ENCODE measurements at regions not wholly inside any gene's neighbourhood (a gene's known extent, or its start where the extent isn't known, plus 50 kb on each side); places are given as distances from the start of the nearest gene placed in this dataset.
A peak's percentile ranks its signal among the peaks of the same experiment; 100 is the strongest.

DNA sequence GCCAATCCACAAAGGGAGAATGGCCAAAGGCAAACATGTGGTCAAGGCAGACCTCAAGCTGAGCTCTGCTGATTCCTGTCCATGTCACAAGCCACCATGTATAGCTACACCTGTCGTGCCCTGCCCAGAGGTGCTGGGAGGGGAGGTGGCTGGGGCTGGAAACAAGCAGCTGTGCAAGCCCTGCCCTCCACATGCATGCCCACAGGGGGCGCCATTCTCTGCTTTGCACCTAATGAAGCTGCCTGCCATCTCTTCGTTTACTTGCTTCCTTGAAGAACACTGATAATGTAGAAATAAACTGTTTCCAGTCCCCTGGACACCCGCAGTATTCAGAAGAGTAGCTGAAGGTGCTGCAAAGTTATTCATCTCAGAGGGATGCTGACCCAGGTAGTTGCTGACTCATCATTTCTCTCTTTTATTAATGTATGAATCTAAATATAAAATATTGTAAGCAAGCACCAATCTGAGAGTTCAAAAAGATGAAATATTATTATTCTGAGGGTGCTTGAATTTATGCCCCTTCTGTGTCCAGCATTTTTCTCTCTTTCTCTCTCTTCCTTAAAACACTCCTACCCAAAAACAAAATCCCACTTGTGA, 278.6 kb downstream of the ADGRA3 start:
- H3K4me1 ChIP-seq = peaks cover 24% of the 10 kb centered on the region
- no peak overlapping the region for H3K4me2 ChIP-seq
- no peak overlapping the region for H3K9ac ChIP-seq
- Mint-ChIP-seq H3K36me3 (no peaks in the 10 kb centered on the region), H3K9me3 (peaks cover 4% of the 10 kb centered on the region), H3K27me3 (ENCODE audit: insufficient read depth, low read depth) (peaks cover 2% of the 10 kb centered on the region), H3K27ac (no peak overlapping the region), H3K4me3 (no peak overlapping the region), H3K4me1 (peaks cover 10% of the 10 kb centered on the region)
- no peaks in the 10 kb centered on the region for H4K20me1 ChIP-seq (ENCODE audit: low read depth)
- H3F3A ChIP-seq (ENCODE audit: low read depth) = peaks cover 9% of the 10 kb centered on the region
- H3K4me3 ChIP-seq = no peak overlapping the region
- H3K9me3 ChIP-seq (ENCODE audit: low read depth) = no peaks in the 10 kb centered on the region
- no peaks in the 10 kb centered on the region for H3K36me3 ChIP-seq
- H3K79me2 ChIP-seq (ENCODE audit: low read depth) = no peaks in the 10 kb centered on the region
- no peaks in the 10 kb centered on the region for H3K27me3 ChIP-seq
- no peak overlapping the region for H2AFZ ChIP-seq (replicated peaks)
- peak; percentile 76 for DNase-seq (ENCODE audit: low spot score)
- H3K27ac ChIP-seq = no peak overlapping the region
- TF ChIP-seq EZH2phosphoT487 (IDR thresholded peaks at IDR 0.05) = no peak
- TF ChIP-seq, protein P1, sequence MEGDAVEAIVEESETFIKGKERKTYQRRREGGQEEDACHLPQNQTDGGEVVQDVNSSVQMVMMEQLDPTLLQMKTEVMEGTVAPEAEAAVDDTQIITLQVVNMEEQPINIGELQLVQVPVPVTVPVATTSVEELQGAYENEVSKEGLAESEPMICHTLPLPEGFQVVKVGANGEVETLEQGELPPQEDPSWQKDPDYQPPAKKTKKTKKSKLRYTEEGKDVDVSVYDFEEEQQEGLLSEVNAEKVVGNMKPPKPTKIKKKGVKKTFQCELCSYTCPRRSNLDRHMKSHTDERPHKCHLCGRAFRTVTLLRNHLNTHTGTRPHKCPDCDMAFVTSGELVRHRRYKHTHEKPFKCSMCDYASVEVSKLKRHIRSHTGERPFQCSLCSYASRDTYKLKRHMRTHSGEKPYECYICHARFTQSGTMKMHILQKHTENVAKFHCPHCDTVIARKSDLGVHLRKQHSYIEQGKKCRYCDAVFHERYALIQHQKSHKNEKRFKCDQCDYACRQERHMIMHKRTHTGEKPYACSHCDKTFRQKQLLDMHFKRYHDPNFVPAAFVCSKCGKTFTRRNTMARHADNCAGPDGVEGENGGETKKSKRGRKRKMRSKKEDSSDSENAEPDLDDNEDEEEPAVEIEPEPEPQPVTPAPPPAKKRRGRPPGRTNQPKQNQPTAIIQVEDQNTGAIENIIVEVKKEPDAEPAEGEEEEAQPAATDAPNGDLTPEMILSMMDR (IDR thresholded peaks at IDR 0.05) = peak; percentile 81

DNA sequence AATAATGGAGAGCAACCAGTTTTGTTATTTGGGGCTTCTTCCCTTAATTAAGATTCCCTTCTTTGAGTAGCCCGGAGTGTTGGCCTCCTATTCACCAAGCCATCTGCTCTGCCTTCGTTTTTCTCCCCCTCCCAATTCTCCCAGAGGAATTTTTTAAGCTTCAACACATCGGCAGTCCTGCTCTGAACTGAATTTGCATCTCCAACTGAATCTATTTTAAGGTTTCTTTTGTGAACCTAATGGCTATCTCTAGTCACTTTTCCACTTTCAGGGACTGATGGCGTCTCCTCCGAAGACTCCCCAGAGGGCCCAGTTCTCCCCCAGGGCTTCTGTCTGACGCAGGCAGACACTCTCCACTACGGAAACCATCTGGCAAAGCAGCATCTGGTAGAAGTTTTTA, 280.2 kb downstream of the ADGRA3 start:
- Histone ChIP-seq H3K27me3 (no peaks in the 10 kb centered on the region), H3K79me2 (ENCODE audit: low read depth) (no peaks in the 10 kb centered on the region), H3K9me3 (ENCODE audit: low read depth) (no peaks in the 10 kb centered on the region), H3F3A (ENCODE audit: low read depth) (peaks cover 9% of the 10 kb centered on the region), H3K4me3 (no peak overlapping the region), H3K4me2 (no peak overlapping the region), H3K4me1 (peaks cover 24% of the 10 kb centered on the region), H3K27ac (no peak overlapping the region), H4K20me1 (ENCODE audit: low read depth) (no peaks in the 10 kb centered on the region), H2AFZ (replicated peaks) (peak overlapping the region; percentile 35), H3K9ac (no peak overlapping the region), H3K36me3 (no peaks in the 10 kb centered on the region)
- Mint-ChIP-seq H3K27ac (no peak overlapping the region), H3K4me3 (no peak overlapping the region), H3K36me3 (no peaks in the 10 kb centered on the region), H3K27me3 (ENCODE audit: insufficient read depth, low read depth) (peaks cover 2% of the 10 kb centered on the region), H3K4me1 (peaks cover 10% of the 10 kb centered on the region), H3K9me3 (peaks cover 4% of the 10 kb centered on the region)
- peak; percentile 11 for DNase-seq (ENCODE audit: low spot score)
- TF ChIP-seq, protein P1 (IDR thresholded peaks at IDR 0.05) = no peak
- no peak for TF ChIP-seq EZH2 (IDR thresholded peaks at IDR 0.05)

DNA sequence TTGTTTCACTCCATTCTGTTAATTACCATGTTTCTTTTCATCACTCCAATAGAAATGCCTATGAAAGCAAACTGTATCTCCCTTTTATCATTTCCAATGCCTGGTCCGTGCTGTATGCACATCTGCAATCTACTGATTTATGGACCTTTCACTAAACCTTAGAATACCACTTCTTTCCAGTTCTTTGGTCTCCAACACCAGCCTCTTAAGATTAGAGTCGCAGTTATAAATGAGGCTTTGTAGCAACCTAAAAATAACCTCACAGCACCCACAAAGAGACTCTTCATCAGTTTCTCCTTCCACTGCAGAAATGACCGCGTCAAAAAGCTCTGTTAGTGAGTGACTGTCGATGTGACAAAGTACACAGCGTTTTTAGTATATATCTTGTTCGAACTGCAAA, 282.6 kb downstream of the ADGRA3 start:
- peaks cover 2% of the 10 kb centered on the region for H3K9me3 Mint-ChIP-seq
- no peak for DNase-seq (ENCODE audit: low spot score)
- H3K4me1 ChIP-seq = peaks cover 19% of the 10 kb centered on the region
- no peaks in the 10 kb centered on the region for H3K79me2 ChIP-seq (ENCODE audit: low read depth)
- no peaks in the 10 kb centered on the region for H3K36me3 ChIP-seq
- no peaks in the 10 kb centered on the region for H3K36me3 Mint-ChIP-seq
- H3K9me3 ChIP-seq (ENCODE audit: low read depth) = no peaks in the 10 kb centered on the region
- H3K4me3 ChIP-seq = no peak overlapping the region
- H3K27ac ChIP-seq = no peak overlapping the region
- no peaks in the 10 kb centered on the region for H3K27me3 ChIP-seq
- H2AFZ ChIP-seq (replicated peaks) = no peak overlapping the region
- H3K4me1 Mint-ChIP-seq = peaks cover 4% of the 10 kb centered on the region
- TF ChIP-seq EZH2phosphoT487 (IDR thresholded peaks at IDR 0.05) (no peak), EZH2 (IDR thresholded peaks at IDR 0.05) (no peak)
- TF ChIP-seq, protein P1 (IDR thresholded peaks at IDR 0.05) = no peak
- H3K4me2 ChIP-seq = no peak overlapping the region
- no peak overlapping the region for H3K9ac ChIP-seq
- H4K20me1 ChIP-seq (ENCODE audit: low read depth) = no peaks in the 10 kb centered on the region
- peak overlapping the region; percentile 24 for H3K27ac Mint-ChIP-seq
- H3F3A ChIP-seq (ENCODE audit: low read depth) = peaks cover 3% of the 10 kb centered on the region
- no peak overlapping the region for H3K4me3 Mint-ChIP-seq
- H3K27me3 Mint-ChIP-seq (ENCODE audit: insufficient read depth, low read depth) = peaks cover 2% of the 10 kb centered on the region

All from neural progenitor cell (in vitro differentiated cells).